GM21576 (cell line): ENCODE measurements at regions not wholly inside any gene's neighbourhood (a gene's known extent, or its start where the extent isn't known, plus 50 kb on each side); places are given as distances from the start of the nearest gene placed in this dataset.

Experiments
- ATAC-seq: cut with Tn5 transposase; IDR thresholded peaks from one replicate; pipeline ENCODE4 v1.9.1; 2021; ENCODE audit warnings: mild to moderate bottlenecking, moderate library complexity; ENCODE audit not compliant: unreplicated experiment

DNA sequence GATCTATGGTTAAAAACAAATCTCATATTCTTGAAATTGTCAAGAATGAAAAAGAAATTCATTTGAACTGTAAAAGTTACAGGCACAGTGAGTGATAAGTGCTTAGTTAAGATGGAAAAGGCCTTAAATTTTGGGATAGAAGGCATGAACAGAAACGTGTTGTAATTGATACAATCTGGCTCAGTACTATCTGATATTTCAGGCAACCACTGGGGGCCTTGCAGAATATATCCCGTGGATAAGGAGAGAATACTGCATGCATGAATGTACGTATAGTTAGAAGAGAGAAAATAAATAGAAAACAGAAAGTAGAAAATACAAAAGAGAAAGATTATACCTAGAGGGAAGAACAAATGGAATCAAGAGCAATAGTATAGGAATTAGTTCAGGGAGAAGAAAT, 741.4 kb upstream of the CCDC54 start:
- no peak for ATAC-seq

DNA sequence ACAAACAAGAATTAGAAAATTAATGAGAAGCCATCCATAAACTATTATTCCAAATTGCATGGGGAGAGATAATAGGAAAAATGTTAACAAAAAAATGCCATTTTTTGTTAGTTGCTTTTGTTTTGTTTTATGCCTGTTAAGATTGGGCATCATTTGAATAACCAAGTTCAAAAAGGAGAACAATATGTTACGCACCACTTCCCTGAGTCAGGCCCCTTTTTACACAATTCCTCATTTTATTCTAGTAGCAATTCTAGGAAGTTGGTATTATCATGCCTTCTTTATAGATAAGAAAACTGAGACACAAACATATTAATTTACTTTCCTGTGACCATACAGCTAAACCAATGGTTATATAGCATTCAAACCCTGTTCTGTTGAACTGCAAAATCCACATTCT, 736.9 kb upstream of the CCDC54 start:
- ATAC-seq, result no peak

DNA sequence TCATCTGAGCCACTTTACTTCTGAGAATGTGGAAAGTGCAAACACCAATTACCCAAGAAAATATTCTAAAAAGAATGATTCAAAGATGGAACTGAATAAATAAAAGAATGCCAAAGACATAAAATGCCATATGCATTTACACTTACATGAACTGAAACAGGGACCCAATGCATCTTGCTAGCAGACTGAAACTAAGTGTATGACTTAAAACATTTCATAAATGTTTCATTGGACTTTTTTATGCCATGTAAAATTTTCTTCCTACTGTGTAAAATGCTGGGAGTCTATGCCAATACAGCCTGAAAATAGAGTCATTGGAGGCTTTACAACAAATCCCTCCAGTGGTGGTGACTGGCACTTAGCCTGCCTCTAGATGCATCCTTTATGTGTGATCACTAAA, 735.1 kb upstream of the CCDC54 start:
- ATAC-seq, result no peak

DNA sequence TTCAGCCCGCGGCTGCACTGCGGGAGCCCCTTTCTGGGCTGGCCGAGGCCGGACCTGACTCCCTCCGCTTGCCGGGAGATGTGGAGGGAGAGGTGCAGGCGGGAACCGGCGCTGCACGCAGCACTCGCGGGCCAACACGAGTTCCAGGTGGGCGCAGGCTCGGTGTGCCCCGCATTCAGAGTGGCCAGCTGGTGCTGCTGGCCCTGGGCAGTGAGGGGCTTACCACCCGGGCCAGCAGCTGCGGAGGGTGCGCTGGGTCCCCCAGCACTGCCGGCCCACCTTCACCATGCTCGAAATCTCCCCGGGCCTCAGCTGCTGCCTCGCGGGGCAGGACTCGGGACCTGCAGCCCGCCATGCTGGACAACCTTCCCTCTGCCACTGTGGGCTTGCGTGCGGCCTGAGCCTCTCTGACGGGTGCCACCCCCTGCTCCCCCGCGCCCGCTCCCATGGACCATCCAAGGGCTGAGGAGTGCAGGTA, 733.5 kb upstream of the CCDC54 start:
- ATAC-seq, result no peak

DNA sequence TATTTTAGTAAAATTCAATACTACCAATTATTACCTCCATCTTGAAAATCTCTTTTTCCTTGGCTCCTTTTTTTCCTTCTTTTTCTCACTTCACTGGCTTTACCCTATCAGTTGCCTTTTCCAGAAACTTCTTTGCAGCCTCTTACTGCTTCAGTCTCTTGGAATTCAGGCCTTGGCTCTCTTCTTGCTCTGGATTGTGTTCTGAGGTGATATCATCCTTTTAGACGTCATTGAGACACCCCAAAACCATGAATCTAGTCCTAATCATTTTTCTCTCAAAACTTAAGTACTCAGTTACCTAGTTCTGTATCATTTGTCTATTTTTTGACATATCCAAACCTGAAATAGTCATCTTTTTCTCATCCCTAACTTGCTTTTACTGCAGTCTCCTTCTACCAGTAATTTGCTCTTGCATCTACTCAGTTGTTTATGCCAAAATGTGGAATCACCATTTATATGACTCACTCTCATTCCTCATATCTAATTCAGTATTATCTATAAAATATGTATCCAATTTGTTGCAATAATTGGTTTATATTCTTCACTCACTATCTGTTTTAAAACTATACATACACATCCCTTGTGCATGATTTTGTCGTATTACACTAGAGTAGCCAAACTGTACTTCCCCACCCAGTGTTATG, 703.2 kb upstream of the CCDC54 start:
- ATAC-seq, result no peak

DNA sequence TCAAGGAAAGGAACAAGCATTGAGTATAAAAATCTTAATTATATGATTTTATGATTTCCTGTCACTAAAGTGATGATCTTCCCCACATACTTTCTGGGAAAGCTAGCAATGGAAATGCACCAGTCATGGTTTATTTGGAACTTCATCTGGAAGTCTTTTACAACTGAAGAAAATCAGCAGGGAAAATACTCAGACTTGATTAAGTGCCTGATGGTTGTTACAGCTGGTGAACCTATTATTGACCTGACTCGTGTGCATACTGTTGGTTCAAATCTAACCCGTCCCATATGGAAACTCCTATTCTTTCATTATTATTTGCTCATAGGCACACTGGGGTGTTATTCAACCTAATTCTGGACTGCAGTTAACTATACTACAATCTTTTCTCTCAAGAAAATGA, 701.8 kb upstream of the CCDC54 start:
- ATAC-seq, result no peak

DNA sequence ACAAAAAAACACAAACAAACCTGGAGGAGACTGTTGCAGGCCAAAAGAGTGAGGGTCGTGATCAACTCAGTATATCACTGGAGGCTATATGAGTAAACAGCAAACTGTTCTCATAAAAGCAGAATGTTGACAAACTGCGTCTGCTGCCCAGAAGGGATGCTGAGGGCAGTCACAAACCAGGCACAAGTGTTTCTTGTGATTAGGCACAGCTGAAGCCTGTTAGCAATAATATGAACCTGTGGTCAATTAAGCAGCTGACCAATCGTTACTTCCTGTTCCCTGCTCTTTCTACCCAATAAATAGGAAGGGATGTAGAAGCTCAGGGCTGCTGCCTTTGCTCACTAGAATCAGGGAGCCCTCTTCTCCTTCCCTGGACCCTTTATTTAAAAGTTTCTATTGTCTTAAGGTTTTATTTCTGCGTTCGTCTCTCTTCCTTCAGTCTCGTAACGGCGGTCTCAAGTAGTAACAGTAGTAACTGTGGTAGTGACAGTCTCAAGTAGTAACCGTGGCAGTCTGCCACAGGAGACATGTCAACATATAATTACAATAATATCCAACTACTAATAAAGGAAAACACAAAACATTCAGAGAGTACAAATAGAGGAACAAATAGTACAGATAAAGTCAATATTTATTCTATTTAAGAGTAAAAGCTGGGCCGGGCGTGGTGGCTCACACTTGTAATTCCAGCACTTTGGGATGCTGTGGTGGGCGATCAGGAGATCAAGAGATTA, 698.4 kb upstream of the CCDC54 start:
- ATAC-seq, result no peak

DNA sequence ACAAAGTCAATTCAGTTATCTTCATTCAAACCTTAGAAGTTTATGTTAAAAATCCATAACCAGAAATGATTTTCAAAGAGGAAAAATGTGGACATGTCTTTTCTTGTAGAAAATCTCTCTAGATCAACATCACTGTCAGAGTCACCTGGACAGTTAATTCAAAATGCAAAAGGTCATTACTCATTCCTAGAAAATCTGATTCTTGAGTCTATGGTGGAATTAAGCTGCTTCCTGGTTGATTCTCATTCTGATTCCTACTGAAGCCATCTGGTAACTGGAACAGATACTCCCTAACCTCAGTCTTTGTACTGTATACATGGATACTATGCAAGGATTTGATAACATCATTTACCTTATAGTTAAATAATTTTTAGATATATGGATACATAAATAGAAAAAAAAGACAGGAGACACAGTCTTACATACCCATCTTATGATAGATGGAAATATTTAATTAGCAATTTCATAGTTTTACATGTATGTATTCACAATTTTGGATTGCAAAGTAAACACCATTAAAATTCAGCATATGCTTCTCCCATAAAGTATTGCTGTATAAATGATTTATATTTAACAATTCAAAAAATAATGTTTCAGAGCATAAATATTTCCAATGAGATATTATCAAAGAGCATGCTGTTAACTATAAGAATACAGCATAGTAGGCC, 693.2 kb upstream of the CCDC54 start:
- no peak for ATAC-seq

DNA sequence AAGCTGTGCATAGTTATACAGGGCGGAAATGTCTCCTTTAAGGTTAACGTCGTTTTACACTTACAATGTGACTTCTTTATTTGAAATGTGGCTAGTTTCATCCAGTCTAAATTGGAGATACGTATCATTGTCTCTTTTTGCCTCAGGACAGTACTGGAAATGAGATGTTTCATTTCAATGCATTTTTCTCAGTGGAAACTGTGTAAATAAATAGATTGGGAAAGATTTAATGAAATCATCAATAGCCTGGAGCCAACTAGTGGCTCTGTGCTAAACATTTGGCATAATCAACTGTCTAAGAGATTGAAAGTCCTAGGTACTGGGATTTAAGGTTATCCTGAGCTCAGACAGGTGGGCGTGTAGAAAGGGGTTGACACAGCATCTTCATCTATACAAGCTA, 691.5 kb upstream of the CCDC54 start:
- ATAC-seq, result no peak

DNA sequence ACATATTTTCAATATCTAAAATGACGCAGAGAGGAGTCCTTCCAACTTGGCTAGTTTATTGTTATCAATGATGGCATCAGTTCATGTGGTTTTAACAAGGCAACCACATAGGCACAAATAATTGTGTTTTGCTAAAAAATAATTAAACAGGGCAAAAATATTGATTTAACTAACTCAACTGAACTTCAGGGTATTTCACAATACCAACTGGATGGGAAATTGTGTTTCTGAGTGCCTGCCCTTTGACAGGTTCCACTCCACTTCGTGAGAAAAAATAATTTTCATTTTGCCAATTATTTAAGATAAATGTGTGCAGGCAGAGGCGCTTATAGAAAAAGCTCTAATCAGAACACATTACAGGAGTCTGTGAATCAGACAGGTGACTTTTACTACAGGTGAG, 689.3 kb upstream of the CCDC54 start:
- no peak for ATAC-seq

DNA sequence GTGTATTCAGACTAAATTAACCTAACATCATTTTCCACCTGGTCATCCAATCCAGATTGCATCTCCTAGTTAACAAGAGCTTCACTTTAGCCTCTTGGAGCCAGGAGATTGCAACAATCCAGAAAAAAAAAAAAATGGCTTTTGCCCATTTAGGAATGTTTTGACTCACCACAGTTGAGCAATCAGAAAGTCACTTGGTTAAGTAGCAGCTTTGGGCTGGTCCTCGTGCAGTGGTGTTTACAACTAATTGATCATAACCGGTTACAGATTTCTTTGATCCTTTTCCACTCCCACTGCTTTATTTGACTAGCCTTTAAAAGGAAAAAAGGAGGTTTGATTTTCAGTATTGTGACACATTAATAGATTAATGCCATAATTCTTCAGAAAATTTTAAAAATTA, 688.8 kb upstream of the CCDC54 start:
- no peak for ATAC-seq

DNA sequence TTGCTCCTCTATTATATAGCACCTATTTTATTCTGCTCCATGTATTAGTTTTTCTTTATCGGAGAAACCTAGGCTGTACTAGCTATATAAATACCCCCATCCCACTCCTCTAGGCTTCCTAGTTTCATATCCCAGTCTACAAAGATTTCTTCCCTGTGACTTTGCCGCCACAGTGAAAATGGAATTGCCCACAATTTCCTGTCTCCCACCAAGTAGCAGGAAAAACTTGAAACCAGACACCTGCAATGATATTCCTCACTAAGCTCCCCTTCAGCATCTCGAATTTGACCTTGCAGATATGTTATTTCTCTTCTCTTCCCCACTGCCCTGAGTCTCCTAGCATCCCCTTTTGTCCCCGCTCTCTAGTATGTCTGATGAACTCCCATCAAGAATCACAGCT, 685.8 kb upstream of the CCDC54 start:
- no peak for ATAC-seq

DNA sequence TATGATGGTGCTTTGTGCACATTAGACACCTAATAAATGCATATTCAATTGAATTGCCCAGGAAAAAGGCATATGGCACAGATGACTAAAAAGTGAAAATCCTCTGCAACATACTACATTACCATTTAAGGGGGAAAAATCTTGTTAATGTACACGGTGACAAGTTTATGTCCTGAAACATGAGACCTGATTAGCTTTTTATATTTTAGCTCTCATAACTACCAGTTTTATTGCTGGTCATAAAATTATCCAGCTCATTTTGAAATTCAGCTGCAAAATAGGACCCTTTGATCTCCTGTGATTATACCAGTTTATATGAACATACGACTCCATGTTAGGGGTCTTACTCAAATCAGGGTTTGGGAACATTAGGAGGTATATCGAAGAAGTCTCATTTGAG, 684.6 kb upstream of the CCDC54 start:
- no peak for ATAC-seq

DNA sequence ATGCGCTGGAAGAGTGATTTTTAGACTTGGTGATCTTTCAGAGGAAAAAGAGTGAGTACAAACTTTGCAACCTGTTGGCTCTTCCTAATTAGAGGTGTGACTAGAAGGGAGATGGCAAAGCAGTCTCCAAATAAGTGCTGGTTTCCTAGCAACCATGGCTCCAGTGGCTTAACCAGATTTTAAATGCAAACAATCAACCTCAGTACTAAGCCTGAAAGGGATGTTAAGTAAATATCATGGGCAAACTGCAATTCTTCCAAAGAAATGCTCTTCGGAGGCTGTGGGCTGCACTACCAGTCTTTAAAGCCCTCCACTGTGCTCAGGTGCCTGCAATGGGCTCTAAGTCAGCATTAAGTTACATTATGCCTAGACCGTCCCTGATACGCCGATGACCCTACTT, 678.1 kb upstream of the CCDC54 start:
- no peak for ATAC-seq

DNA sequence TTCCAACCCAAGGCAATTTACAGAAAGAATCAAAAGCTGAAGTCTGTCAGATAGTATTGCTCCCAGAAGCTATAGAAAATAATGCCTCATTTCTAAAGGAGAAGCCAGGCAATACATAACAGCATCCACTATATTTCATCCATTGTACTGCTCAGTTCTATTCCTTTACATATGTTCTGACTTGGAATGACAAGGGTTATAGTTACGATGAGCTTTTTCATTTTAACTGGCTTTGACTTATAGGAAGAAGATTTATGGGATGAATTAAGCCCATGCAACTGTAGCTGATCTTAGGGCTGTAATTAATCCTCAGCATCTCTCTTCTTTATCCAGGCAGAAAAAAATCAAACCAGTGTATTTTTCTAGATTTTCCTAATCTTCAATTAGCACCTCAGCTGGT, 676.3 kb upstream of the CCDC54 start:
- ATAC-seq, result no peak

DNA sequence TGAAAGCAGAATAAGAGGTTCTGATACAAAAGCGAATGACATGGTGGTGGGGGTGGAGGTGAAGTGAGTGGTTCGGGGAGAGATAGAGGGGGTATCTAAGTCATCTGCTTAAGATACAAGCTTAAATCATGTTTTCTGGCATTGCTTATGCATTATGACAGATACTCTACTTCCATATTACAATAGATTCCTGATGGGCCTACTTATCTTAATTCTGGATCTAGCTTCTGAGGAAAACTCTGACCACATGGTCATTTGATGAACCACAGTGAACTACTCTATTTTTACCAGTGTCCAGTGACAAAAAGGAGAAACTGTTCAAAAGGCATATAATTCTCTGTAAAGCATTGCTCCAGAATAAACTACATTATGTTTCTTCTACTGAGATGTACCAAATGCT, 673.7 kb upstream of the CCDC54 start:
- ATAC-seq, result no peak

DNA sequence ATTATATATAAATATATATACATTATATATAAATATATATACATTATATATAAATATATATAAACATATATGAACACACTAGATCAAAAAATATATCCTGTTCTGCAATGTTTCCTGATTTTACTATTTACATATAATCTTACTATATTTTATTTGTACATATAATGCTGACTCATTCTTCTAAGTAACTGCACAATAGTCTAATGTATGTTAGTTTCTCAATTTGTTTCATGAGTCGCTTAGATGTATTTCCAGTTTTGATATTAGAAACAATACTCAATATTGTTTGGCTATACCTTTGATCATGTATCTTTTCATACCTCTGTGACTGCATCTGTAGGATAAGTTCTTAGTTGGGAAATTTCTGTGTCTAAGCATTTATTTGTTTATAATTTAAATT, 669.9 kb upstream of the CCDC54 start:
- no peak for ATAC-seq

DNA sequence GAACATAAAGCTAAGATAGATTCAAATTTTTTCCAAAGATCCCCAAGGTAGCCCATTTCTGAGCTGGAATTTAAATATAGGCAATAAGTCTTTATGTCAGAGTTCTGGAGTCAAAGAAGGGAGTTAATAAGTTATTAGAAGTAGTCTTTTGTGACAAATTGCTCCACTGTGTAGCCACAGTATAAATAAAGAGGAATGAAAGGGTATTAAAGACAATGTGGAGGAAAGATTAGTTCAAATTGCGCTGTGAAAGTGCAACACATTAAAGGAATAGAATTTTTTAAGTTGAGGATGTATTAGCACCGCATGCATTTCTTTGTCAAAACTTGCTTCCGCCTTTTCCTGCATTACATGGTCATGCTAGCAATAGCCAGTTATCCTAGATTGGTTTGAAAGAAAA, 666.6 kb upstream of the CCDC54 start:
- ATAC-seq, result no peak

DNA sequence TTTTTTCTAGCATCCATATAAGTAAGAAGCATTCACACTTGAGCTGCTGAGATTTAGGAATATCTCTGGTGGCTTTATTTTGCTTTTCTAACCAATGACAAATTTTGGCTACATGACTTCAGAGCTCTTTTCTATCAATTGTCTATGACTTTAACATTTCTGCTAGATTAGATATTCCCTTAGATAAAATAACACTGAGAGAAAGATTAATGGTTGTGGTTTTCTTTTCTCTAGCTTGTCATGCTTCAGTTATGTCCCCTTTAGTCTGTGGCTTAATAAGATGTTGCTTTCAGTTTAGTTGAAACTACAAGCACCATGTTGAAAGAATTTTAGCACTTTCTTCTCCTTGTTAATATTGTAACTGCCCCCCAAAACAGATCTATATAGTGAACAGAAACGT, 665.6 kb upstream of the CCDC54 start:
- no peak for ATAC-seq

DNA sequence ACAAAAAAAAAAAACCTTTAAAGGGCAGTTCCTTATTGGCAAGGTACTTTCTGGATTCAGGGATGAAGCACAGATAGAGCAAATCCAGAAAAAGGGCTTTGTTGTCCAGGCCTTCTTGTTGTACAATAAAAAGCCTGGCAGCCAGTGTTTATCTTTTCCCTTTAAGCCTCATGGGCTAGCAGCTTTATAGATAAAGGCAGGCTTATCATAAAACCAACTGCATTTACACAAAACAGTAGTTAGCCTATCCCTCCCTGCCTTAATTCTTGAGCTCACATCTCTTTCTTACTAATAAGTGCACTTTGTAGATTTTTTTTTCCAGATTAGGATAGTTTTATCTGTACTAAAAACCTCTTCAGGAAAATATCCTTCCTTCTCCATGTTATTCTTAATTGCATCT, 662.8 kb upstream of the CCDC54 start:
- no peak for ATAC-seq

DNA sequence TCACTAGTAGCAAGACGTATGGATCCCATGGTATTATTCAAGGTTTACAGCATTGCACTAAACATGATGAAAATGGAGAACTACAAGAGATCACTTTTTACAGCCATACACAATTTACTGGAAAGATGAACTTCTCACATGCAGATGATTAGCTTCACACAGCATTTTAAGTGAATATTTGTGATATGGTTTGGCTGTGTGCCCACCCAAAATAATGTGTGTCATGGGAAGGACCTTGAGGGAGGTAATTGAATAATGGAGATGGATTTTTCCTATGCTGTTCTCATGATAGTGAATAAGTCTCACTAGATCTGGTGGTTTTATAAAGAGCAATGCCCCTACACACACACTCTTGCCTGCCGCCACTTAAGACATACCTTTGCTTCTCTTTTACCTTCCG, 662.0 kb upstream of the CCDC54 start:
- ATAC-seq, result no peak

DNA sequence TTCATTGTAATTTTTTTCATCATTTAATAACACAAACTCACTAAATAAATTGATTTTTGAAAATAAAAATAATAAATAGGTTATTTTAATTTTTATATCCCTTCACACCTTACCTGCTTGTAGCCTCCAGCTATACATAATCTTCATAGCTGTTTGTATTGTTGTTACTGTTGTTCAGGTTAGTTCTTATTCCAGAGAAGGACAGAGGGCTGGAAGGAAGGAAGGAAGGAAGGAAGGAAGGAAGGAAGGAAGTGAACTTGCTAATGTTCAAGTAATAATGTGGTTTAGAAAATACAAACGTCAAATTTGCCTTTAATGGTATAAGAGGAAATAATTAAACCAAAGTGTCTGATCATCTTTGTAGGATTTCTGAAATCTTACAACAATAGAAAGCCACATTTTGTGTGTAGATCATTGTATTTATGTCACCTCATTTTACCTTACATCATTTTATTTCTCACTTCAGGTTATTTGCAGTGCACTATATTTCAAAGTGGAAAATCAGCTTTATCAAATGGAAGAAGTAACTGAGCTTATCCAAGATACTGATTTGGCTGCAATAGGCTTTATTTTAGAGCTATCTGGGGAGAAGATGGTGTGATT, 660.0 kb upstream of the CCDC54 start:
- no peak for ATAC-seq
